GM12801 (cell line): ENCODE measurements at regions not wholly inside any gene's neighbourhood (a gene's known extent, or its start where the extent isn't known, plus 50 kb on each side); places are given as distances from the start of the nearest gene placed in this dataset.

Experiments used
- CTCF ChIP-seq: IDR thresholded peaks from one replicate; pipeline ENCODE4 v1.5.1; 2011; ENCODE audit warnings: control low read depth; ENCODE audit not compliant: insufficient read length; ENCODE audit errors: extremely low read depth

GRCh38 chr11:24238771-24239645, 257.8 kb upstream of the LUZP2 start:
- TF ChIP-seq CTCF = no peak

- no peak for TF ChIP-seq CTCF
These were observed 256.9 kb upstream of the LUZP2 start for GRCh38 chr11:24239930-24240329.

- TF ChIP-seq CTCF = no peak
These were observed 256.2 kb upstream of the LUZP2 start for GRCh38 chr11:24240496-24241175.

GRCh38 chr11:24246715-24247114, 250.1 kb upstream of the LUZP2 start:
- no peak for TF ChIP-seq CTCF

- TF ChIP-seq CTCF = no peak
These were observed 249.0 kb upstream of the LUZP2 start for GRCh38 chr11:24247846-24248245.

GRCh38 chr11:24249921-24250320, 246.9 kb upstream of the LUZP2 start:
- TF ChIP-seq CTCF = no peak

GRCh38 chr11:24253237-24253760, 243.6 kb upstream of the LUZP2 start:
- no peak for TF ChIP-seq CTCF
